ENCODE measurements at regions not wholly inside any gene's neighbourhood (a gene's known extent, or its start where the extent isn't known, plus 50 kb on each side); places are given as distances from the start of the nearest gene placed in this dataset.

DNA sequence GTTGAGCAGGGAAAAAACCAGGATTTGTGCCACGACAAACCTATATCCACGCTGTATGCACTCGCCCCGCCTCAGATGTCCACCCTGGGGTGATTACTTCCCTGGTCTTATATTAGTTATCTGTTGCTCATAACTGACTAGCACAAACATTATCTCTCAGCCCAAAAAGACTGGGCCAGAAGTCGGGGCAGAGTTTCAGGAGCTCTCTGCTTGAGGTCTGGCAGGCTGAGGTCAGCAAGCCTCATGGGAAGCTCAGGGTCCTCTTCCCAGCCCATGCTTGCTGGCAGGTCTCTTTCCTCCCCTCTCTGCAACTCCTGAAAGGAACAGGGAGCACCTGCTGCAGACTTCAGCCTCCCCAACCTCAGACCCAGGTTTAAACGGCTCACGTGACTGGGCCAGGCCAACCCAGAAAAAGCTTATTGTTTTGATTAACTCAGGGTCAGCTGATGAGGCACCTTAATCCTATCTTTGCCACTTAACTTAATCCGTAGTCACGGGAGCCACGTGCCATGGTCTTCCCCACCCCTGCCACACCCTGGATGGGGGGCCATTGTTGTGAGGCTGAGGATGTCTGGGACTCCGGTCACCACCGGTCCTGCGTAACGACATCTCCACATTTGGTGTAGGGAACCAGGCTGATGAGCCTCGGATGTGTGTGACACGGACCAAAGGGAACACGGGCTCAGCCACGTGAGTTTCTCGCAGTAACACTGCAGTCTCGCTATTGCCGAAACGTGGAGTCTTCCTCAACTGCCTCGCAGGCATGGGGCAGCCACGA lies 123.7 kb upstream of the IRX4 start:
- TF ChIP-seq, protein P1, sequence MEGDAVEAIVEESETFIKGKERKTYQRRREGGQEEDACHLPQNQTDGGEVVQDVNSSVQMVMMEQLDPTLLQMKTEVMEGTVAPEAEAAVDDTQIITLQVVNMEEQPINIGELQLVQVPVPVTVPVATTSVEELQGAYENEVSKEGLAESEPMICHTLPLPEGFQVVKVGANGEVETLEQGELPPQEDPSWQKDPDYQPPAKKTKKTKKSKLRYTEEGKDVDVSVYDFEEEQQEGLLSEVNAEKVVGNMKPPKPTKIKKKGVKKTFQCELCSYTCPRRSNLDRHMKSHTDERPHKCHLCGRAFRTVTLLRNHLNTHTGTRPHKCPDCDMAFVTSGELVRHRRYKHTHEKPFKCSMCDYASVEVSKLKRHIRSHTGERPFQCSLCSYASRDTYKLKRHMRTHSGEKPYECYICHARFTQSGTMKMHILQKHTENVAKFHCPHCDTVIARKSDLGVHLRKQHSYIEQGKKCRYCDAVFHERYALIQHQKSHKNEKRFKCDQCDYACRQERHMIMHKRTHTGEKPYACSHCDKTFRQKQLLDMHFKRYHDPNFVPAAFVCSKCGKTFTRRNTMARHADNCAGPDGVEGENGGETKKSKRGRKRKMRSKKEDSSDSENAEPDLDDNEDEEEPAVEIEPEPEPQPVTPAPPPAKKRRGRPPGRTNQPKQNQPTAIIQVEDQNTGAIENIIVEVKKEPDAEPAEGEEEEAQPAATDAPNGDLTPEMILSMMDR (IDR thresholded peaks at IDR 0.05; ENCODE audit: poor library complexity, severe bottlenecking): no peak
- no peak for TF ChIP-seq RAD21 (conservative IDR thresholded peaks at IDR 0.05)

Data from neural cell (in vitro differentiated cells).